GM20000 (cell line): ENCODE measurements at regions not wholly inside any gene's neighbourhood (a gene's known extent, or its start where the extent isn't known, plus 50 kb on each side); places are given as distances from the start of the nearest gene placed in this dataset.

Experiments used
- DNase-seq: peaks from one replicate; pipeline ENCODE4 v3.0.0; 2012; ENCODE audit warnings: low spot score
- TF ChIP-seq, protein P1 (sequence below): IDR thresholded peaks from 2 replicates; pipeline ENCODE4 v1.5.1; 2012; ENCODE audit warnings: mild to moderate bottlenecking, control low read depth; ENCODE audit errors: extremely low read depth, missing control alignments

DNA sequence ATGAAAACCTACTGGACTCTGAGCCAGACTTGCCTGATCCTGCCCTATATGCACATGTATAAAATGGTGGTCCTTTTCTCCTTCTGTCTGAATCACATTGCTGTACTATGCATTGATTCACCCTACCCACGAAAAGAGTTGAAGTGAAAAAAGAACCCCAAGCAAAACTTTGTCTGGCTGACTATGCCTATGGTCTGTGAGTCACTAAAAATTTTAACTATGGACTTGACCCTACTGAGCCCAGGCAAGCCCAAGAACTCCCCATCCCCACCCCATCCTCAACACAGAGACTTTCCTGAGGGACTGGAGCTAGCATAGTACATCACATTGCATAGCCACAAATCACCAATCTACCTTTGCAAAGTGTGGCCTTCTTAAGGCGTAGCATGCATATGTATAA, 116.6 kb upstream of the TENM3 start:
- DNase-seq, result no peak

GRCh38 chr4:182133033-182133432, 110.2 kb upstream of the TENM3 start:
- TF ChIP-seq, protein P1, sequence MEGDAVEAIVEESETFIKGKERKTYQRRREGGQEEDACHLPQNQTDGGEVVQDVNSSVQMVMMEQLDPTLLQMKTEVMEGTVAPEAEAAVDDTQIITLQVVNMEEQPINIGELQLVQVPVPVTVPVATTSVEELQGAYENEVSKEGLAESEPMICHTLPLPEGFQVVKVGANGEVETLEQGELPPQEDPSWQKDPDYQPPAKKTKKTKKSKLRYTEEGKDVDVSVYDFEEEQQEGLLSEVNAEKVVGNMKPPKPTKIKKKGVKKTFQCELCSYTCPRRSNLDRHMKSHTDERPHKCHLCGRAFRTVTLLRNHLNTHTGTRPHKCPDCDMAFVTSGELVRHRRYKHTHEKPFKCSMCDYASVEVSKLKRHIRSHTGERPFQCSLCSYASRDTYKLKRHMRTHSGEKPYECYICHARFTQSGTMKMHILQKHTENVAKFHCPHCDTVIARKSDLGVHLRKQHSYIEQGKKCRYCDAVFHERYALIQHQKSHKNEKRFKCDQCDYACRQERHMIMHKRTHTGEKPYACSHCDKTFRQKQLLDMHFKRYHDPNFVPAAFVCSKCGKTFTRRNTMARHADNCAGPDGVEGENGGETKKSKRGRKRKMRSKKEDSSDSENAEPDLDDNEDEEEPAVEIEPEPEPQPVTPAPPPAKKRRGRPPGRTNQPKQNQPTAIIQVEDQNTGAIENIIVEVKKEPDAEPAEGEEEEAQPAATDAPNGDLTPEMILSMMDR, result no peak
- no peak for DNase-seq

More for the DNA sequence above, 116.6 kb upstream of the TENM3 start:
- TF ChIP-seq, protein P1, result no peak

GRCh38 chr4:182134261-182134660, 108.9 kb upstream of the TENM3 start:
- TF ChIP-seq, protein P1, result no peak
- no peak for DNase-seq

DNA sequence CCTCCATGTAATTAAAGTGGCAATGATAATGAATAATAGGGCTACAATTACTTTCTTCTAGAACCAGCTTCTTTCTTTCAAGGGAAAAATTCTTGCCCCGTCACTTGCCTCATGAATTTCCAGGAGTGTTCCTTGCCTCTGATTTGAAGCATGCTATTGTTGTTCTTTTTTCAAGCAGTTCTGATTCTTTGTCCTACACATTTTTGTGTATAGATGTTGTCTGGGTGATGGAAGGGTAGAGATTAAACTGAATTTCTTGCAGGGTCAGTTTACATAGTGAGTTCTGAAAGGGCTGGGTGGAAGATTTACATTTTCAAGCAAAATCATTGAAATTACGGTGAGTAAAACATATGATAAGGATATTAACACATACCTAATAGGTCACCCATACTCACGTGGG, 107.0 kb upstream of the TENM3 start:
- TF ChIP-seq, protein P1, result no peak
- DNase-seq, result no peak

- DNase-seq, result no peak
- TF ChIP-seq, protein P1, result no peak
Measured at GRCh38 chr4:182137343-182137742, 105.9 kb upstream of the TENM3 start.

DNA sequence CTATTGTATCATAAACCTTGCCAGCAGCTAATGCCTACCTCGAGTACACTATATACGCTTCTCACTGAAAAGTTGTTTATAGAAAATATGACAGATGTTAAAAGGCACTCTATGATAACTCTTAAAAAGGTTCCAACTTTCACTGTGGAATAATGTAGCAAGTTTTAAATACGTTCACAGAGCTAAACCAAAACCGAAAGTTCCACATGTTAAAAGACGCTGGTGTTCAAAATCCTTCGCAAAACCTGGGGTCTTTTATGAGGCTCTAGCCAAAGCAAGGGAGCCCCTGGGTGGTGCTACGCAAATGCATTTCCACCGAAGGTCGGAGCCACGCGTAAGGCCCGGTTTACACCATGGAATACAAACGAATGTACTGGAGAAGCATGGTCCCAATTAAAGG, 103.7 kb upstream of the TENM3 start:
- TF ChIP-seq, protein P1, result no peak
- DNase-seq, result no peak

DNA sequence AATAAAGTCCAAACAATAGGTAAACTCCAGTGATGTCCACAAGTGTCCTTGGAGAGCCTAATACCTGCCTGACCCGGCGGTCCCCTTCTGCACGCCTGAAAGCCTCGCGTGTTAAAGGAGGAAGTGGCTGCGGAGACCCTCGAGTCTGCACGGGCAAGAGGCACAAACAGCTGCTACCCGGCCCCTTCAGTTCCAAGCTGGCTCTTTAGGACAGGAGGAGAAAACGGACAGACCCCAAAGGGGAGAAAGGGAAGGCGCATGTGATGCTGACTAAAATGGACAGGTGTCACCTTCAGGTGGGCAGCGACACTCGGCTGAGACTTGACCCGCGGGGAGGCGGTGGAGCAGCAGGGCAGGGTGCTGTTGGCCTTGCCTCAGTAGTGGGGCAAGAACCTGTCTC, 102.7 kb upstream of the TENM3 start:
- TF ChIP-seq, protein P1, result no peak
- DNase-seq, result no peak
